A673 (cell line): ENCODE measurements at regions not wholly inside any gene's neighbourhood (a gene's known extent, or its start where the extent isn't known, plus 50 kb on each side); places are given as distances from the start of the nearest gene placed in this dataset.

Experiments used
- BruUV-seq: library from RNA; stranded (reverse); fragments of 400-500 nt; replicated peaks from 2 replicates; lab custom pipeline; 2021; lab: Mats Ljungman, UMichigan
- CTCF ChIA-PET: fragments of 300-600 bp; sonication (Branson Sonifier 250); formaldehyde crosslinking; loops from one replicate; lab custom pipeline; 2022; ENCODE audit warnings: antibody characterized with exemption; lab: Charles Lee
- POLR2A ChIA-PET: fragments of 300-600 bp; sonication (Branson Sonifier 250); formaldehyde crosslinking; loops from one replicate; lab custom pipeline; 2022; ENCODE audit warnings: antibody characterized with exemption; ENCODE audit not compliant: low non-redundant PET; lab: Charles Lee
- DNase-seq: peaks from one replicate; pipeline ENCODE4 v3.0.0-alpha.2; 2015; ENCODE audit warnings: low spot score
- H3K27ac ChIP-seq: fragments of 200-600 bp; sonication (generic); 2 replicates; pipeline ENCODE4 v1.5.1; 2016; ENCODE audit warnings: mixed run types, low read depth, mild to moderate bottlenecking, mixed read lengths, antibody characterized with exemption, low read length; ENCODE audit not compliant: poor library complexity, severe bottlenecking
- H3K27me3 ChIP-seq: fragments of 200-600 bp; sonication (generic); replicated peaks from 2 replicates; pipeline ENCODE4 v1.6.1; 2017; ENCODE audit warnings: mixed run types, low read depth, mild to moderate bottlenecking, mixed read lengths, antibody characterized with exemption, low read length; ENCODE audit not compliant: insufficient read depth, poor library complexity
- H3K36me3 ChIP-seq: fragments of 200-600 bp; sonication (generic); 2 replicates; pipeline ENCODE4 v1.6.1; 2016; ENCODE audit warnings: mixed run types, mild to moderate bottlenecking, mixed read lengths, antibody characterized with exemption, low read length; ENCODE audit not compliant: insufficient read depth, poor library complexity, severe bottlenecking
- H3K4me1 ChIP-seq: fragments of 200-600 bp; sonication (generic); 2 replicates; pipeline ENCODE4 v1.6.1; 2017; ENCODE audit warnings: mixed run types, mild to moderate bottlenecking, mixed read lengths, antibody characterized with exemption, low read length; ENCODE audit not compliant: insufficient read depth, poor library complexity, severe bottlenecking
- H3K4me3 ChIP-seq: fragments of 200-600 bp; sonication (generic); 2 replicates; pipeline ENCODE4 v1.5.1; 2016; ENCODE audit warnings: low read depth, mixed run types, mild to moderate bottlenecking, mixed read lengths, low read length; ENCODE audit not compliant: poor library complexity, severe bottlenecking
- H3K9me3 ChIP-seq: fragments of 200-600 bp; sonication (generic); 2 replicates; pipeline ENCODE4 v1.6.1; 2016; ENCODE audit warnings: mixed run types, low read depth, mild to moderate bottlenecking, mixed read lengths, antibody characterized with exemption, low read length; ENCODE audit not compliant: poor library complexity, severe bottlenecking
- CTCF ChIP-seq: fragments of 300-800, 200-600 bp; sonication (generic); conservative IDR thresholded peaks from 2 replicates; pipeline ENCODE4 v1.5.1; 2017; ENCODE audit warnings: low read depth, mild to moderate bottlenecking, antibody characterized with exemption, low read length, moderate library complexity, mixed read lengths
- EZH2 ChIP-seq: fragments of 200-600 bp; sonication (generic); IDR thresholded peaks from 2 replicates; pipeline ENCODE4 v1.6.1; 2017; ENCODE audit warnings: borderline replicate concordance, low read depth, mild to moderate bottlenecking, mixed read lengths, antibody characterized with exemption, low read length; ENCODE audit not compliant: poor library complexity, severe bottlenecking
- intact Hi-C: fragments of 100-400 bp; cut with micrococcal nuclease; formaldehyde crosslinking; loops from one replicate; pipeline ENCODE4 v1.10.0; 2022; ENCODE audit not compliant: unreplicated experiment

- no peak for DNase-seq
- no peaks in the 10 kb centered on the region for H3K9me3 ChIP-seq
- H3K4me1 ChIP-seq: no peaks in the 10 kb centered on the region
- CTCF ChIA-PET: no interaction called here
- intact Hi-C loops: loop anchor here (10.0 kb wide), 3 partner anchors 269 to 431 kb away; no protein-coding TSS in a partner anchor
- no peaks in the 10 kb centered on the region for H3K36me3 ChIP-seq
- no TSS peak for BruUV-seq
- no peak overlapping the region for H3K27ac ChIP-seq
- TF ChIP-seq EZH2 (no peak), CTCF (no peak)
- H3K4me3 ChIP-seq: no peak overlapping the region
- POLR2A ChIA-PET: no interaction called here
- peaks cover 5% of the 10 kb centered on the region for H3K27me3 ChIP-seq
Observed at GRCh38 chr1:233796146-233796783, 108.2 kb upstream of the SLC35F3 start.

DNA sequence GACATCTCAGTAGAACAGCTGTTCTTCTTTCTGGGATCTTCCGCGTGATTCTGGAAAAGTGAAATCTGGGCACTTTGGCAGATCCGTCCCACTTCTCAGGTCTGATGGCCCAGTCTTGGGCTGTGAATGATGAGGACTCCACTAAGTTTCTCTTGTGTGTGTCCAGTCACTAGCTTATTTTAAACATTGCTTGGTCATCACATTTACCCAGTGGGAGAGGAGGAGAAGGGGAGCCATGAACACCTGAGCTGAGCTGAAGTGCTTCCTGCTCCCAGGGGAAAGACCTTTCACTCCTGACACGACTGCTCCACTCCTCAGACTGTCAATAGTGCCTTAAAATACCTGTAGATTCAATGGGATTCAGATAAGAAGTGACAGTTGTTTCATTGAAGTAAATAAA lies 101.9 kb upstream of the SLC35F3 start:
- no peak overlapping the region for H3K4me3 ChIP-seq
- POLR2A ChIA-PET: no interaction called here
- CTCF ChIA-PET: no interaction called here
- peaks cover 7% of the 10 kb centered on the region for H3K9me3 ChIP-seq
- no peak for TF ChIP-seq CTCF
- no peak for TF ChIP-seq EZH2
- intact Hi-C loops: no loop called here
- H3K4me1 ChIP-seq: no peaks in the 10 kb centered on the region
- no peak for DNase-seq
- no peaks in the 10 kb centered on the region for H3K36me3 ChIP-seq
- no peak overlapping the region for H3K27ac ChIP-seq
- BruUV-seq: no TSS peak
- H3K27me3 ChIP-seq: peaks cover 13% of the 10 kb centered on the region

- ChIA-PET CTCF (no interaction called here), POLR2A (no interaction called here)
- peaks cover 10% of the 10 kb centered on the region for H3K27me3 ChIP-seq
- no peak overlapping the region for H3K27ac ChIP-seq
- DNase-seq: no peak
- H3K4me1 ChIP-seq: no peaks in the 10 kb centered on the region
- TF ChIP-seq CTCF (no peak), EZH2 (no peak)
- no peak overlapping the region for H3K4me3 ChIP-seq
- BruUV-seq: no TSS peak
- H3K9me3 ChIP-seq: peaks cover 7% of the 10 kb centered on the region
- H3K36me3 ChIP-seq: no peaks in the 10 kb centered on the region
- intact Hi-C loops: no loop called here
Observed at GRCh38 chr1:233805786-233806185, 98.7 kb upstream of the SLC35F3 start.
